HG02678 (cell line): ENCODE measurements at regions not wholly inside any gene's neighbourhood (a gene's known extent, or its start where the extent isn't known, plus 50 kb on each side); places are given as distances from the start of the nearest gene placed in this dataset.

Source experiments
- ATAC-seq: cut with Tn5 transposase; IDR thresholded peaks from one replicate; pipeline ENCODE4 v1.9.1; 2021; ENCODE audit warnings: mild to moderate bottlenecking, moderate library complexity; ENCODE audit not compliant: unreplicated experiment

DNA sequence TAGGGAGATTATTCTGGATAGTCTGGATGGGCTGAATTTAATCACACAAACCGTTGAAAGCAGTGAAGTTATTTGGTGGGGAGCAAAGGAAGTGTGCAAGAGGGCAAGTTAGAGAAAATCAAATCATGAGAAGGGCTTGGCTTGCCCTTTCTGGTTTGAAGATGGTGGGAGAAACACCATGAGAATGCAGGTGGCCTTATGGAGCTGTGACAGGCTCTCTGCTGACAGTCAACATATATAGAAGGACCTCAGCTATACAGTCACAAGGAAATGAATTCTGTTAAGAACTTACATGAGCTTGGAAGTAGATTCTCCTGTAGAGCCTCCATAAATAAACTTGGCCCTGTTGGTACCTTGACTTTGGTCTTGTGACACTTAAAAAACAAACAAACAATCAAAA lies 72.3 kb downstream of the GMNC start:
- ATAC-seq = no peak

DNA sequence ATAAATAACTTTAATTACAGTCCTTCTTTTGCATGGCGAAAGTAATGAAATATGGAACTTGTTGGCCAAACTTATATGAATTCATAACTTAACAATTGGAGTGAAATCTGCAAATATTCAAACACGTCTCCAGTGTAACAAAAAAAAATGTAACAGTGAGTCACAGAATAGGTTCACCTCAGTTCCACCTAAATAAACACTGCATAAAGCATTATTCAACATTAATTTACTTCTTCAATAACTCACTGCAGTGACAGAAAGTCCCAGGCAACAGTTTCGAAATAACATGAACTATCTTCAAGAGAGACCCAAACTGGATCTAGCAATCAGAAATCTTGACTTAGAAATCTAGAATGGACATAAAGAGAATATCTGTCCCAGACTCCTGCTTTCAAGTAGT lies 75.6 kb downstream of the GMNC start:
- no peak for ATAC-seq

DNA sequence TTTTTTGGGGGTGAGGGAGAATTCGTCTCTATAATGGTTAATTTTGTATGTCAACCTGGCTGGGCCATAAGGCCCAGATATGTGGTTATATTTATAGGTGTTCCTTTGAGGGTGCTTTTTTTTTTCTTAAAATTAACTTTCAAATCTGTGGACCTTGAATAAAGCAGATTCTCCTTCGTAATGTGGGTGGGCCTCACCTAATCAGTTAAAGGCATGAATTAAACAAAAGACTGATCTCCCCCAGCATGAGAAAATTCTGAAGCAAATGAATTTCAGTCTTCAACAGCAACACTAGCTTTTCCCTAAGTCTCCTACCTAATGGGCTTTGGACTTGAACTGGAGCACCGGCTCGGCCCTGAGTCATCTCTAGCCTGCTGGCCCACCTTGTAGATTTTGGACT lies 77.4 kb downstream of the GMNC start:
- ATAC-seq = no peak

DNA sequence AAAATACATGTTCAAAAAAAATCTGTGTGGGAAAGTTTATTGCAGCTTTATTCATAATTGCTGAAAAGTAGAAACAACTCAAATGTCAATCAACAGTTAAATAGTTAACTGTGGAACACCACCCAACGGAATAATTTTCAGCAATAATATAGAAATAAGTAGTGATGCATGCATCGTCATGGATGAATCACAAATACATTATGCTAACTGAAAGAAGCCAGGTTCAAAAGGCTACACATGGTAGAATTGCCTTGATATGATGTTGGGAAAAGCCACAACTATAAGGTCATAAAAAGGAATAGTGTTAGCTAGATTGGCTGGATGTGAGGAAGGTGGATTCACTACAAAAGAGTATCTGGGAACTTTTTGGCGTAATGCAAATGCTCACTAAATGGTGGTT lies 82.0 kb downstream of the GMNC start:
- ATAC-seq = no peak

DNA sequence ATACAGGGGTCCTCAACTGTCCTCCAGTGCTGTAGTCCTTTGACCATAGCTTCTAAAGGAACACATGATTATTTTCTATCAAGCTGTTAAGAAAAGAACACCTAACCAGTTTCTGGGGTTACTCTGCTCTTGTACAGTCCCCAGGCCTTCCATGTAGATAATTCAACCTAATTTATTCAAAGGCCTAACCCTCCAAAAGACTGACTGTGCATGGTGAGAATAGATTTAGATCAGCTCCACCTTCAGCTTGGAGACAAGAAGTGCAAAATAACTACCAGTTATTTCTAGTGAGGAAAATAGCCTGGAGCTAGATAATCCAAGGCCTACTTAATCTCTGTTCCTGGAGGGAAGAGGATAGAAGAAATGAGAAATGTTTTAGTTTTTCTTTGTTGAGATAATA lies 87.9 kb downstream of the GMNC start:
- no peak for ATAC-seq

DNA sequence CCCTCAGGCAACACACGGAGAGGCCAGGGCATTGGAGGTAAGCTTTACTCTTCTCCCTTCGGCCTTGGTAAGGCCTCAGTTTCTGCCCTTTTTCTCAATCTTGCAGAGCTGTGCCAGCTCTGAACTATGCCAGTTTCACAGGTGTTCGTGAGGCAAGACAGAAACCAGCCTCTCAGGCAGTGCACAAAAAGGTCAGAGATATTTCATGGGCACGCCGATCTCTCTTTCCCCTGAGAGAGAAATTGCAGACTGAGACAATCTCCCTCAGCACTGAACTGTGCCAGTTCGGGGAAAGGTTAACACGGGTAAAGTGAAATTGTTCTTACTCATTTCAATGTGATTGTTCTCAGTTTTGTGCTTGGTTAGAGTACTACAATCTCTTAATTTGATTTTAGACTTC lies 88.5 kb downstream of the GMNC start:
- no peak for ATAC-seq

DNA sequence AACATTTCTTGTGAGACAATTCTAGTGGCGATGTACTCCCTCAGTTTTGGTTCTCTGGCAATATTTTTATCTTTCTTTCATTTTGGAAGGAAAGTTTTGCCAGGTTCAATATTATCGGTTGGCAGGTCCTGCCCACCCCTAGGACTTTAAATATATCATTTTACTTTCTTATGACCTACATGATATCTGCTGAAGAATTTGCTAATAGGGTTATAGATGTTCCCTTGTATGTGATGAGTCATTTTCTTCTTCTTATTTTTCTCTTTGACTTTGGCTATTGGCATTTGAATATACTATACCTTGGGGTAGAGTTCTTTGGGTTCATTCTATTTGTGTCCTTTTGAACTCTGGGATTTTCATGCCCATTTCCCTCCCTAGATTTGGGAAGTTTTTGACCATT lies 89.7 kb downstream of the GMNC start:
- no peak for ATAC-seq

DNA sequence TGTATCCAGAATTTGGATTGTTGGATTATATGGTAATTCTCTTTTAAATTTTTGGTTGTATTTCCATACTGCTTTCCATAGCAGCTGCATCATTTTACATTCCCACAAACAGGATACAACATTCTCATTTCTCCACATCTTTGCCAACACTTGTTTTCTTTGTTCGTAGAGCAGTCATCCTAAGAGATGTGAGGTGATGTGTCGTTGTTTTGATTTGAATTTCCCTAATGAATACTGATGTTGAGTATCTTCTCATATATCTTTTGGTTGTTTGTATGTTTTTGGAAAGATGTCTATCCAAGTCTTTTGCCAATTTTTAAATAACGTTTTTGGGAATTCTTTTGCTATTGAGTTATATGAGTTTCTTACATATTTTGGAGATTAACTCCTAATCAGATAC lies 93.6 kb downstream of the GMNC start:
- no peak for ATAC-seq

DNA sequence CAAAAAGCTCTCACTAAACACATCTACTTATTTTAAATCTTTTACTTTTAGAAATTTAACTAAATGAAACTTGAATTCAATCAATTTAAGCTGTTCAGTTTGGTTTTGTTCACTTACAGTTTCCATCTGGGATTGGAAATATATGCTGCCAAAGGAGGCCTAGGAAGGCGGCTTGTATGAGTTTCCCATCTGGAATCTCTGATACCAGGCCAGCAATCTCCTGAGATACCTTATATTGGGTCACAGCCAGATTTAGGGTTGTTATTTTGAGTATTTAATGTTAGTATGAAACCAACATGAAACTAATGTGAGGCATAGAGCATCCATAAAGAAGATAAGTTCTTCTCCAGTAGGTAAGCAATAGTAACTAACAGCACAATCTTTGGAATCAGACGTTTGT lies 94.6 kb downstream of the GMNC start:
- ATAC-seq = no peak

DNA sequence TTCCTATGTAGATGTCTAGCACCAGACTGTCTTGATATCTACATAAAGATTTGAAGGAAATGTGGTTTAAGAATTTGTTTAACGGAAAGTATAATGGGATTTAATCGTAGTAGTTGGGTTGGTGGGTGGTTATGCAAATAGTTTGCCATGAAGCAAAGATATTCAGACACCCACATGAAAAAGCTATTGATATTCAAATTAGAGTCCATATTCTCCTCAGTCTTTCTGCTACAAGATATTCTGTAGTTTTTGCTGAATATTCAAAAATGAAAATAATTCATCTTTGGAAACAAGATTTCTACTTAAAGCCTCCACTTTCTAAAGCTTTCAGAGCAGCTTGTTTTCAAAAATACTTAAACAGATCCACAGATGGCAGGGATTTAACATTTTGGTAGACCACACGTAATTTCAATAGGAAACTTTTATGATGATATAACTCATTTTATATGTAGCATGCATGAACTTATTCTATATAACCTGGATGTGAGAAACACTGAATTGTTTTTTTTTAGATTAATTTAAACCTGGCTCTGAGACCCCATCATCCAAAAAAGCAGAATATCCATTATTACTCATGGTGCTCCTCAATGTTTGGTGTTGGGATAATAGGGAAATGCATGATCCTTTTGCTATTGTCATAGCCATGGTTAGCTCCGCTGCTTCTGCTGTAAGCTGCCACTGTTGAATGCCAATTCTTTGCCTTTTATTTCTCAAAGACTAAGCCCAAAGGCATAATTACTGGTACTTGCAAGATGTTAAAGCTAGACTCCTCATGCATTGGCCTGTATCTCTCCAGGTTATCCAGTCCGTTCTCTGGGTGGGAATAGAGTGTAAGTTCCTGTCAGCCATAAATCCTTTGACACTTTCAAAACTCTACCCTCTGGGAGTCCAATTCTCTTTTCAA lies 98.0 kb downstream of the GMNC start:
- no peak for ATAC-seq

DNA sequence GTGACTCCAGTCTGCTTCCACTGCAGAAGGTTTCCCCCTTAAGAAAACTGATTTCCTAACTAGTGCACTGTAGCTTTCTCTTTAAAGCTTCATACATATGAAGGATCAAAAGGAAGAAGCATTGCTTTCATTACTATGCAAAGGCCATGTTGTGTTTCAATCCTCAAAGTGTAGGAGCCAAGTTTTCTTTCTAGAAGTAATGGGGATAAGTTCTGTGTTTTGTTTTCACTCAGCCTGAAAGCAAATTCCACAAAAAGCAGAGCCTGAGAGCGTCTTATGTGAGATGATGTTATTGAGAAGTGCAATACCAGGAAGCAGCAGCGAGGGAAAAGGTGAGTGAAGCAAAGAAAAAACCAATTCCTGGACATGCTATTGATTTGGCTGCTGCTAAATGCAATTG lies 99.7 kb downstream of the GMNC start:
- no peak for ATAC-seq

DNA sequence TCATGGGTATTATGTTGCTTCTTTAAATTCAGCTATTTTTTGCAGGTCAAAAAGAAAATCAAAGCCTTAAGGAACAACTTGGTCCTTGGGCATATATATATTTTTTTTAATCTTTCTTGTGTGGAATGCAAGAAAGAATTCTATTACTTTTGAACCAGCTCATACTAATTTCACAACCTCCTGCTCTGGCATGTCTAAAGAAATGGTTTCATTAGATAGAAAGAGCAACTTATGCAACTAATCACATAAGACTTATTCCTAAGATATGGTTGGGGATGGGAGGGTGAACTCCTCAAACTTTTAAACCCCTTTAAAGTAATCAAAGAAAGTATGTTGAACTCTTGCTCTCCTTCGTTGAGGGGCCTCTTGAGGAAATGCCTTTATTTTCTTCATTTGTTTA lies 114.9 kb downstream of the GMNC start:
- ATAC-seq = no peak

DNA sequence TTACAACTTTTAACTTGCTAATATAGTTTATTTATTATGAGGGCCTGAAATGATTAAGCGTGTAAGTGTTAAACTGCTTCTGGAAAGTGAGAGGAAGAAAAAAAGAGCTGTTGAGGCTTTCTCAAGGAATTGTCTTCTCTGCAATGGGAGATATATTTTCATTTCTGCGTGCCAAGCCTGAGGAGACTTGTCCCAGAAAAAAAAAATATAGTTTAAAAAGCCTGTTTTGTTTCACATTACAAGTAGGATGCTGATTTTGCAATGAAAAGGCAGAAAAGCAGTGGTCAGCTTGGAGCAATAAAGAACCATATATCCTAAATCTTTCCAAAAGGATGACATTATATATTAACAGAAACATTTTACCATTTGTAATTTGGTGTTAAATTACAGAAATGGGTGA lies 115.5 kb downstream of the GMNC start:
- no peak for ATAC-seq

DNA sequence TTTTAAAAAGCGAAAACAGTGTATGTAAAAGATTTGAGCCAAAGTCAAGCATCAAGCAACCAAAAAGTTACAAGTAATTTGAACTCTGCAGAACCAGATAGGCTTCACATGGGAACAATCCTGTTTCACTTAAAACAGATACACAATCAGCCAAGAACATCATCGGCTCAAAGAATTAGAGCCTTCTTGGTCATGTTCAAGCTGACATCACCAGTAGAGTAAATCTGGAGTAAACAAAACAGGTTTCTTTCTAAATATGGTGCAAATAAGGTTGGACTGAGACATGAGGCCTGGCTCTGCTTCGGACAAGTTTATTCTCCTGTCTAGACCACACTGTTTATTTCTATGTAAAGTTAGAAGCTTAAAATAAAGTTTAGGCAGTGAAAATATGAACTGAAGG lies 116.0 kb downstream of the GMNC start:
- ATAC-seq = no peak

DNA sequence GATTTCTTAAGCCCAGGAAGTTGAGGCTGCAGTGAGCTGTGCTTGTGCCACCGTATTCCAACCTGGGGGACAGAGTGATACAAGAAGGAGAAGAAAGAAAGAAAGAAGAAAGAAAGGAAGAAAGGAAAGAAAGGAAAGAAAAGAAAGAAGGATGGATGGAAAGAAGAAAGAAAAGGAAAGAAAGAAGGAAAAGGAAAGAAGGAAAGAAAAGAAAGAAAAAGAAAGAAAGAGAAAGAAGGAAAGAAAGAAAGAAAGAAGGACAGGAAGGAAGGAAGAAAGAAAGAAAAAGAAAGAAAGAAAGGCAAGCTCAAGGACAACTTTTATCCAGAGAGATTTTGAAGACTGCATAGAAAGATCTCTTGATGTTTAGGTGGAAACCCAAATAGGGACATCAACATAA lies 120.7 kb downstream of the GMNC start:
- no peak for ATAC-seq

DNA sequence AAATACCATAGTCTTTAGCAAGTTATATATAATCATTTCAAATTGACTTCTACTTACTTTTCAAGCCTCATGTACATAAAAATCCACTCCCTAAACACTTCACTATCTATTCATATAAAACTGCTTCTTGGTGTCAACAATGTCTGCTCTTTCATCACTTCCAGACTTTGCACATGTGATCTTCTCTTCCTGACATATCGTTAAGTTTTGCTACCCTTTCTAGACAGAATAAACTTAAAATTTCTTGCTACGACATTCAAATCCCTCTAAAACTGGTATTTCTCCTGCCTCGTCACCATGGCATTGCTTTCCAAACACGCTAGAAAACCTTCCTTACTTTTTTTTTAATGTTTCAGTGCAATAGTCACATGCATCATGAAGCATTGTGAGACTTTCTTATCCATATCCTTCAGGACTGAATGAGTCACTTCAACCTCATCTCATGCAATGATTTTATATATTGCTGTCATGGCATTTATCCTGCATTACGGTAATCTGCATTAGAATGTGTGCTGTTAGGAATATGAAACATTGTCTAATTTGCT lies 122.8 kb downstream of the GMNC start:
- ATAC-seq = no peak

DNA sequence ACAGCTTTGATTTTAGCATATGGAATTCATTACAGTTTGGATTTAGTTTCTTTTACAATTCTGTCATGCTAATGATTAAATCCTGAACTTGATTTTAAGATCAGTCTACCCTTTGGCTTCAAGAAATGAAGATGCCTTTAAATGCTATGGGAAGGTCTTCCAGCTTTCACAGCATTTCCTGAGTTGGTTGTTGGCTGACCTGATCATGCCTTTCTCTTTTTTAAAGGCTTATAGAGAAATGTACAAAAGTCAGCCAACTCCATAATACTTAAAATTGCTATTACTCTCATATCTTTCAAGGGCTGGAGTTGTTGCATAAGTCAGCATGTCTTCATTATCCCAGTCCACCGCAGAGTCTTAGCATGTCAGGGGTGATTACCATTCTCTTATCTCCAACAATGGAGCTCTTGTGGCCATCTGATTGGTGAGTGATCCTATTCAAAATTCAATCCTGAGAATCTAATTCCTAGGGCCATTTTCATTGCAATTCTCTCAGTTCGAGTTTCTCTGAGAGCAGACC lies 123.8 kb downstream of the GMNC start:
- ATAC-seq = no peak

DNA sequence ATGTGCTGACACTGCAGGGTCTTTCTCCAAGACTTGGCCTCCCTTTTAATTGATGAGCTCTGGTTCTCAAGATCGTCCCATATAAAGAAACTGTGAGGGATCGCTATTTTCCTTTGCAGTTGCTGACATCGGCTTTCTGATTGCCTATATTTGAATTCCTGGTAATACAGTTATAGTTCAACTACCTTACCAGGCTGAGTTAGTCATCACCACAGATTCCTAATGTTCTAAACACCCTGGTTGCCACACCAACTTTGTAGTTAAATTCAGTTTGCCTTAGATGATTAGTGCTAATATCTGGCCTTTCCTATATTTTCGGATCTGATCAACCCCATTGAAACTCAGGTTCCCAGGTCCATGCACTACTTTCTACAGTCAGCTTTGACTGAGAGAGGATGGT lies 125.0 kb downstream of the GMNC start:
- ATAC-seq = no peak

DNA sequence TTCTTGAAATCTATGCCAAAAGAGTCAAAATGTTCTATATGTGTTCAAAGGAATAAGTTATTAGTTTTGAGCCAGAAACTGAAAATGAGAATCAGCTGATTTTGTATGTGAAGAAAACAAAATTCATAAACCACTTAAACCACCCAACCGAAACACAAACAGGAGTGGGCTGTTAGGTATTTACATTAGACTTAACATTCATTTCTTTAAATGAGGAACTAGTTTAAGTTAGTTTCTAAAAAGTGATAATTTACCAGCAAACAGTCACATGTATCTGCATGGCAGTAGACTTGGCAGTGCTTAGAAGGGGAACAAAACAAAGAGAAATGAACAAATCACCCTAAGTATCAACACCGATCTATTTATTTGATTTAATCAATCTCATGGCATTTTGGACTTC lies 128.0 kb downstream of the GMNC start:
- no peak for ATAC-seq

DNA sequence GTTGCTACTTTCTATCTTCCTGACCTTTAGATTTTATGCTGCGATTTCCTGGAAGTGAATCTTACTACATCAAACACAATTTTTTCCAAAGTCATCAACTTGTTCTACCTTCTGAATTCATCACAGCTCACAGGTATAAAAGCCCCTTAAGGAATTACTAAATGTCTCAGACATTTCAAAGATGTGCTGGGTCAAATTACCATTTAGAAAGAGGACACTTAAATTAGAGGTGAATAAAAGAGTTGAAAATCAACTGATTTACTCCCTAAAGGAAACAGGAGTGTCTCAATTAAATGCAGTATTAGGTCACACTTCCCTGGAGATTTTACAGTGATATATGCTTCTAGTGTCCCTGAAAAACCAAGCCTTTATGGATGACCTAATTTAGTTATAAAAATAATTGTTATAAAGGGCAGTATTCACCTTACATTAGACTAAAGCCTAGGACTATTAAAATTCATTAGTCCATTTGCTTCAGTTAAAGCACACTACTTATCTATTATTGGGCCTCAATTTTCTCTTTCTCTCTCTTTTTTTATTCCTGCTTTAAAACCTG lies 128.8 kb downstream of the GMNC start:
- ATAC-seq = no peak

DNA sequence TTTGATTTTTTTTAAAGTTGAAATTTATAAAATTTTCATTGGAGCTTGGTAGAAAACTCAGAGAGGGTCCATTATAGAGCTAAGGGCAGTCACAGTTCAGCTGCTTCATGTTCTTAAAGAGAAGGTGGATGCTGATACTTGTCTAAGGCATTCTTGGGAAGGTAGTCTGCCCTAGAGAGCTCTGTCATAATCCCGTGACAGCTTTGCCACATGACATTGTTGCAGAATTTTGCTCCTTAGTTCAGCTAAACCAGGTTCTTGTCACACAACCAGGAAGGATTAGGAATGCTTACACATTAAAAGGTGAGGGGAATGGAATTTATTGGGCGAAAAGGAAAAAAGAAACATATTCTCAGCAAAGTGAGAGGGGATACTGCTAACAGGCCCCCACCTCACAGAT lies 130.9 kb downstream of the GMNC start:
- ATAC-seq = no peak

DNA sequence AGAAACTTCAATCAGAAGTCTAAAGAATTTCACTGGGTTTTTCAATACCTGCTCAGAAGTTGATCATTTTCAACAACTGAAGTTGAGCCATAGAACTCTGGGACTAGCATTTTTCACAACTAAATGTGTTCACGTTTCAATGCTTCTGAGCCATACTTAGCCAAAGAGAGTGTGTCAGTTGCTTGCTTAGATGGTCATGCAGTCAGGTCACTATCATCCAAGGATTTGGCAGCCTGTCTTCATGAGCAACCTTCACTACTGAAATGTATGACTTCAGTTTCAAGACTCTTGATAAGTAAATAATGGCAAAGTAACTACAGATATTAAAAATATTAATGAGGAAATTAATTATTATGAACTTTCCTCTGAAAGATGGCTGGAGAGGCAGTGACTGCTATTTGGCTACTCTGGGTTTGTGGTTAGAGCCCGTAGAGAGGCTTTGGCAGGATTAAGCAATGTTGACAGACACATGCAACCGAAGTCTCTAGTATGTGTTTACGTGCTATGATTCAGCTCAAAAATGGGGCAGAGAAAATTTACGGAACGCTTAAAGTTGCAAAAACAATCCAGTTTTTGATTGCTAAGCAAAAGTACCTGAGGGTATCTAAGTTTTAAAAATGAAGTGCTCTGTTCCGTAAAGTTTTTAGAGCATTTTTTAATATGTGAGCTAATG lies 133.8 kb downstream of the GMNC start:
- no peak for ATAC-seq
